ENCODE measurements at regions not wholly inside any gene's neighbourhood (a gene's known extent, or its start where the extent isn't known, plus 50 kb on each side); places are given as distances from the start of the nearest gene placed in this dataset.
A peak's percentile ranks its signal among the peaks of the same experiment; 100 is the strongest.

DNA sequence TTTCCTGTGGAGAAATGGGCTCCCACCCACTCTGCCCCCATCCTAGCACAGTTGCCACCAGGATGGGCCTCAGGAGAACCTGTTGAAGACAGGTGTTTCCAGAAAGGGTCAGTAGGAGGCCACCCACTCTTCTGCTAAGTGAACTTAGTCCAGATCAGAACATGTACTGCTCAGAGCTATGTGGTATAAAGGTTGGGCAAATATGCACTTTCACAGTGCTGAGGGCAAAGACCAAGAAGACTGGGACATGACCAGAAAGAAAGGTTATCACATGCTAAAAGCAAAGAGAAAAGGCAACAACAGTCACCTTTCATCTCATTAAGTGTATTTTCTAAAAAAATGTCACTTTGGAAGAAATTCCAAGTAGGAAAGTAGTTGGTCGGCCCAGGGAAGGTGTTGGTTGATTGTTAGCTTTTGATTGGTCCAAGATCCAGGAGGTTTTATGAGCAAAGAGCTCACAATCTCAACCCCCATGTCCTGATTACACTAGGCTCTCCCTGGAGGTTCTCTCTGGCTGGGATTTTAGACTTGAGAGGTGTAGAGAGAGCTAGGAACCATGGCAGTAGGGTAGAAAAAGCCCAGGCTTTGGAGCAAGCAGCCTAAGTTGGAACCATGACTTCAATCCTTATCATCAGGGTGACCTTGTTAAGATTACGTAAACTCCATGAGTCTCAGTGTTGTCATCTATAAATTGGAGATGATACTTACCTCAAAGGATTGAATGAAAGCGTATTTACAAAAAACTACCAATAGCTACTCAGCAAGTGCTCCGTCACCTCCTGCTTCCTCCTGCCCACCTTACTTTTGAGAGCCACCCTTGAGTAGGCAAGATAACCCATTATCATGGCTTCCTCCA, 102.6 kb downstream of the GLUL start (continued):
- TF ChIP-seq, protein P1, sequence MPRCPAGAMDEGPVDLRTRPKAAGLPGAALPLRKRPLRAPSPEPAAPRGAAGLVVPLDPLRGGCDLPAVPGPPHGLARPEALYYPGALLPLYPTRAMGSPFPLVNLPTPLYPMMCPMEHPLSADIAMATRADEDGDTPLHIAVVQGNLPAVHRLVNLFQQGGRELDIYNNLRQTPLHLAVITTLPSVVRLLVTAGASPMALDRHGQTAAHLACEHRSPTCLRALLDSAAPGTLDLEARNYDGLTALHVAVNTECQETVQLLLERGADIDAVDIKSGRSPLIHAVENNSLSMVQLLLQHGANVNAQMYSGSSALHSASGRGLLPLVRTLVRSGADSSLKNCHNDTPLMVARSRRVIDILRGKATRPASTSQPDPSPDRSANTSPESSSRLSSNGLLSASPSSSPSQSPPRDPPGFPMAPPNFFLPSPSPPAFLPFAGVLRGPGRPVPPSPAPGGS (CRISPR knock-in tag; IDR thresholded peaks at IDR 0.05): no peak
- TF ChIP-seq, protein P2, sequence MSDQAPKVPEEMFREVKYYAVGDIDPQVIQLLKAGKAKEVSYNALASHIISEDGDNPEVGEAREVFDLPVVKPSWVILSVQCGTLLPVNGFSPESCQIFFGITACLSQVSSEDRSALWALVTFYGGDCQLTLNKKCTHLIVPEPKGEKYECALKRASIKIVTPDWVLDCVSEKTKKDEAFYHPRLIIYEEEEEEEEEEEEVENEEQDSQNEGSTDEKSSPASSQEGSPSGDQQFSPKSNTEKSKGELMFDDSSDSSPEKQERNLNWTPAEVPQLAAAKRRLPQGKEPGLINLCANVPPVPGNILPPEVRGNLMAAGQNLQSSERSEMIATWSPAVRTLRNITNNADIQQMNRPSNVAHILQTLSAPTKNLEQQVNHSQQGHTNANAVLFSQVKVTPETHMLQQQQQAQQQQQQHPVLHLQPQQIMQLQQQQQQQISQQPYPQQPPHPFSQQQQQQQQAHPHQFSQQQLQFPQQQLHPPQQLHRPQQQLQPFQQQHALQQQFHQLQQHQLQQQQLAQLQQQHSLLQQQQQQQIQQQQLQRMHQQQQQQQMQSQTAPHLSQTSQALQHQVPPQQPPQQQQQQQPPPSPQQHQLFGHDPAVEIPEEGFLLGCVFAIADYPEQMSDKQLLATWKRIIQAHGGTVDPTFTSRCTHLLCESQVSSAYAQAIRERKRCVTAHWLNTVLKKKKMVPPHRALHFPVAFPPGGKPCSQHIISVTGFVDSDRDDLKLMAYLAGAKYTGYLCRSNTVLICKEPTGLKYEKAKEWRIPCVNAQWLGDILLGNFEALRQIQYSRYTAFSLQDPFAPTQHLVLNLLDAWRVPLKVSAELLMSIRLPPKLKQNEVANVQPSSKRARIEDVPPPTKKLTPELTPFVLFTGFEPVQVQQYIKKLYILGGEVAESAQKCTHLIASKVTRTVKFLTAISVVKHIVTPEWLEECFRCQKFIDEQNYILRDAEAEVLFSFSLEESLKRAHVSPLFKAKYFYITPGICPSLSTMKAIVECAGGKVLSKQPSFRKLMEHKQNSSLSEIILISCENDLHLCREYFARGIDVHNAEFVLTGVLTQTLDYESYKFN (CRISPR knock-in tag; conservative IDR thresholded peaks at IDR 0.05): peak; percentile 98
- no peak for TF ChIP-seq ZNF136 (CRISPR knock-in tag; IDR thresholded peaks at IDR 0.05; ENCODE audit: low read depth)
- TF ChIP-seq, protein P3, sequence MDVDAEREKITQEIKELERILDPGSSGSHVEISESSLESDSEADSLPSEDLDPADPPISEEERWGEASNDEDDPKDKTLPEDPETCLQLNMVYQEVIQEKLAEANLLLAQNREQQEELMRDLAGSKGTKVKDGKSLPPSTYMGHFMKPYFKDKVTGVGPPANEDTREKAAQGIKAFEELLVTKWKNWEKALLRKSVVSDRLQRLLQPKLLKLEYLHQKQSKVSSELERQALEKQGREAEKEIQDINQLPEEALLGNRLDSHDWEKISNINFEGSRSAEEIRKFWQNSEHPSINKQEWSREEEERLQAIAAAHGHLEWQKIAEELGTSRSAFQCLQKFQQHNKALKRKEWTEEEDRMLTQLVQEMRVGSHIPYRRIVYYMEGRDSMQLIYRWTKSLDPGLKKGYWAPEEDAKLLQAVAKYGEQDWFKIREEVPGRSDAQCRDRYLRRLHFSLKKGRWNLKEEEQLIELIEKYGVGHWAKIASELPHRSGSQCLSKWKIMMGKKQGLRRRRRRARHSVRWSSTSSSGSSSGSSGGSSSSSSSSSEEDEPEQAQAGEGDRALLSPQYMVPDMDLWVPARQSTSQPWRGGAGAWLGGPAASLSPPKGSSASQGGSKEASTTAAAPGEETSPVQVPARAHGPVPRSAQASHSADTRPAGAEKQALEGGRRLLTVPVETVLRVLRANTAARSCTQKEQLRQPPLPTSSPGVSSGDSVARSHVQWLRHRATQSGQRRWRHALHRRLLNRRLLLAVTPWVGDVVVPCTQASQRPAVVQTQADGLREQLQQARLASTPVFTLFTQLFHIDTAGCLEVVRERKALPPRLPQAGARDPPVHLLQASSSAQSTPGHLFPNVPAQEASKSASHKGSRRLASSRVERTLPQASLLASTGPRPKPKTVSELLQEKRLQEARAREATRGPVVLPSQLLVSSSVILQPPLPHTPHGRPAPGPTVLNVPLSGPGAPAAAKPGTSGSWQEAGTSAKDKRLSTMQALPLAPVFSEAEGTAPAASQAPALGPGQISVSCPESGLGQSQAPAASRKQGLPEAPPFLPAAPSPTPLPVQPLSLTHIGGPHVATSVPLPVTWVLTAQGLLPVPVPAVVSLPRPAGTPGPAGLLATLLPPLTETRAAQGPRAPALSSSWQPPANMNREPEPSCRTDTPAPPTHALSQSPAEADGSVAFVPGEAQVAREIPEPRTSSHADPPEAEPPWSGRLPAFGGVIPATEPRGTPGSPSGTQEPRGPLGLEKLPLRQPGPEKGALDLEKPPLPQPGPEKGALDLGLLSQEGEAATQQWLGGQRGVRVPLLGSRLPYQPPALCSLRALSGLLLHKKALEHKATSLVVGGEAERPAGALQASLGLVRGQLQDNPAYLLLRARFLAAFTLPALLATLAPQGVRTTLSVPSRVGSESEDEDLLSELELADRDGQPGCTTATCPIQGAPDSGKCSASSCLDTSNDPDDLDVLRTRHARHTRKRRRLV (CRISPR knock-in tag; IDR thresholded peaks at IDR 0.05): peak; percentile 70; the same call in 1 of the 2 replicates
- no peak for TF ChIP-seq ZNF547 (CRISPR knock-in tag; IDR thresholded peaks at IDR 0.05)
- TF ChIP-seq ZFAT (CRISPR knock-in tag; conservative IDR thresholded peaks at IDR 0.05): no peak
- no peak for TF ChIP-seq ZSCAN29 (CRISPR knock-in tag; conservative IDR thresholded peaks at IDR 0.05)
- TF ChIP-seq, protein P4, sequence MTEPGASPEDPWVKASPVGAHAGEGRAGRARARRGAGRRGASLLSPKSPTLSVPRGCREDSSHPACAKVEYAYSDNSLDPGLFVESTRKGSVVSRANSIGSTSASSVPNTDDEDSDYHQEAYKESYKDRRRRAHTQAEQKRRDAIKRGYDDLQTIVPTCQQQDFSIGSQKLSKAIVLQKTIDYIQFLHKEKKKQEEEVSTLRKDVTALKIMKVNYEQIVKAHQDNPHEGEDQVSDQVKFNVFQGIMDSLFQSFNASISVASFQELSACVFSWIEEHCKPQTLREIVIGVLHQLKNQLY (CRISPR knock-in tag; IDR thresholded peaks at IDR 0.05): peak; percentile 97
- TF ChIP-seq ZNF256 (CRISPR knock-in tag; conservative IDR thresholded peaks at IDR 0.05): no peak
- TF ChIP-seq, protein P5, sequence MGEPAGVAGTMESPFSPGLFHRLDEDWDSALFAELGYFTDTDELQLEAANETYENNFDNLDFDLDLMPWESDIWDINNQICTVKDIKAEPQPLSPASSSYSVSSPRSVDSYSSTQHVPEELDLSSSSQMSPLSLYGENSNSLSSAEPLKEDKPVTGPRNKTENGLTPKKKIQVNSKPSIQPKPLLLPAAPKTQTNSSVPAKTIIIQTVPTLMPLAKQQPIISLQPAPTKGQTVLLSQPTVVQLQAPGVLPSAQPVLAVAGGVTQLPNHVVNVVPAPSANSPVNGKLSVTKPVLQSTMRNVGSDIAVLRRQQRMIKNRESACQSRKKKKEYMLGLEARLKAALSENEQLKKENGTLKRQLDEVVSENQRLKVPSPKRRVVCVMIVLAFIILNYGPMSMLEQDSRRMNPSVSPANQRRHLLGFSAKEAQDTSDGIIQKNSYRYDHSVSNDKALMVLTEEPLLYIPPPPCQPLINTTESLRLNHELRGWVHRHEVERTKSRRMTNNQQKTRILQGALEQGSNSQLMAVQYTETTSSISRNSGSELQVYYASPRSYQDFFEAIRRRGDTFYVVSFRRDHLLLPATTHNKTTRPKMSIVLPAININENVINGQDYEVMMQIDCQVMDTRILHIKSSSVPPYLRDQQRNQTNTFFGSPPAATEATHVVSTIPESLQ (CRISPR knock-in tag; conservative IDR thresholded peaks at IDR 0.05): no peak
- no peak for TF ChIP-seq CENPX (CRISPR knock-in tag; IDR thresholded peaks at IDR 0.05)
- TF ChIP-seq FOSL1 (CRISPR knock-in tag; IDR thresholded peaks at IDR 0.05; ENCODE audit: borderline replicate concordance): no peak
- no peak for TF ChIP-seq ZC3H13 (CRISPR knock-in tag; IDR thresholded peaks at IDR 0.05)
- no peak for TF ChIP-seq ZZZ3 (CRISPR knock-in tag; IDR thresholded peaks at IDR 0.05; ENCODE audit: borderline replicate concordance)
- TF ChIP-seq CBX5 (CRISPR knock-in tag; IDR thresholded peaks at IDR 0.05; ENCODE audit: borderline replicate concordance): no peak; the same call in 1 of the 2 replicates
- TF ChIP-seq ZFP1 (CRISPR knock-in tag; IDR thresholded peaks at IDR 0.05): 0 out of 2 replicates have a peak, but pooled peaks have one; percentile 24
- no peak for TF ChIP-seq ADNP (CRISPR knock-in tag; IDR thresholded peaks at IDR 0.05)
